IMR-90 (cell line): ENCODE measurements at regions not wholly inside any gene's neighbourhood (a gene's known extent, or its start where the extent isn't known, plus 50 kb on each side); places are given as distances from the start of the nearest gene placed in this dataset.

Experiments
- ATAC-seq: fragments of 200-7000 bp; cut with Tn5 transposase; 2 replicates; pipeline ENCODE4 v1.9.1; 2020; ENCODE audit warnings: low read depth, mild to moderate bottlenecking, moderate library complexity
- BruUV-seq: library from RNA; stranded (reverse); fragments of 400-500 nt; replicated peaks from 2 replicates; lab custom pipeline; 2021; lab: Mats Ljungman, UMichigan
- CTCF ChIA-PET: fragments of 300-600 bp; formaldehyde crosslinking; extraction: SDS; loops from one replicate; lab custom pipeline; 2021; ENCODE audit warnings: antibody characterized with exemption; lab: Yijun Ruan, JAX
- POLR2A ChIA-PET: fragments of 300-600 bp; sonication (Branson Sonifier 250); formaldehyde crosslinking; loops from one replicate; lab custom pipeline; 2022; ENCODE audit warnings: antibody characterized with exemption; ENCODE audit not compliant: unreplicated experiment; lab: Charles Lee
- DNase-seq: peaks from one replicate; pipeline ENCODE4 v3.0.0; 2013
- H2AFZ ChIP-seq: replicated peaks from 2 replicates; pipeline ENCODE3; 2013; ENCODE audit warnings: low read length, mild to moderate bottlenecking; ENCODE audit not compliant: poor library complexity
- H2AK5ac ChIP-seq: 2 replicates; pipeline ENCODE4 v1.6.1; 2013; ENCODE audit warnings: low read depth, low read length, inconsistent platforms
- H2AK9ac ChIP-seq: replicated peaks from 2 replicates; pipeline ENCODE3; 2013; ENCODE audit warnings: mild to moderate bottlenecking, low read depth, low read length, moderate library complexity; ENCODE audit not compliant: poor library complexity
- H2BK120ac ChIP-seq: 2 replicates; pipeline ENCODE4 v1.6.1; 2013; ENCODE audit warnings: low read depth, low read length, inconsistent platforms
- H2BK15ac ChIP-seq: 3 replicates; pipeline ENCODE4 v1.6.1; 2013; ENCODE audit warnings: low read depth, low read length, inconsistent platforms
- H2BK20ac ChIP-seq: 2 replicates; pipeline ENCODE4 v1.6.1; 2013; ENCODE audit warnings: low read depth, mild to moderate bottlenecking, inconsistent platforms, low read length, moderate library complexity
- H2BK5ac ChIP-seq: 2 replicates; pipeline ENCODE4 v1.6.1; 2013; ENCODE audit warnings: mild to moderate bottlenecking, low read depth, low read length, inconsistent platforms; ENCODE audit not compliant: poor library complexity, severe bottlenecking
- H3K14ac ChIP-seq: replicated peaks from 2 replicates; pipeline ENCODE4 v1.6.1; 2013; ENCODE audit warnings: low read depth, low read length, inconsistent platforms
- H3K18ac ChIP-seq: 2 replicates; pipeline ENCODE4 v1.6.1; 2013; ENCODE audit warnings: low read depth, low read length, control low read depth
- H3K23ac ChIP-seq: 2 replicates; pipeline ENCODE4 v1.6.1; 2013; ENCODE audit warnings: low read depth, low read length, inconsistent platforms
- H3K27ac ChIP-seq: 2 replicates; pipeline ENCODE4 v1.5.1; 2013; ENCODE audit warnings: mild to moderate bottlenecking, control low read depth, low read length; ENCODE audit not compliant: insufficient read depth
- H3K27me3 ChIP-seq: 2 replicates; pipeline ENCODE4 v1.6.1; 2013; ENCODE audit warnings: low read length; ENCODE audit not compliant: control insufficient read depth, insufficient read depth
- H3K36me3 ChIP-seq: 2 replicates; pipeline ENCODE4 v1.6.1; 2013; ENCODE audit warnings: low read length, mixed read lengths; ENCODE audit not compliant: control insufficient read depth, insufficient read depth
- H3K4ac ChIP-seq: 2 replicates; pipeline ENCODE4 v1.6.1; 2013; ENCODE audit warnings: low read depth, low read length, inconsistent platforms
- H3K4me1 ChIP-seq: 2 replicates; pipeline ENCODE4 v1.6.1; 2013; ENCODE audit warnings: low read length, mixed read lengths; ENCODE audit not compliant: control insufficient read depth, insufficient read depth
- H3K4me2 ChIP-seq: 2 replicates; pipeline ENCODE4 v1.6.1; 2013; ENCODE audit warnings: low read depth, mild to moderate bottlenecking, control low read depth, low read length, moderate library complexity
- H3K4me3 ChIP-seq: 2 replicates; pipeline ENCODE4 v1.5.1; 2013; ENCODE audit warnings: low read depth, mild to moderate bottlenecking, control low read depth, low read length, moderate library complexity; ENCODE audit not compliant: insufficient read depth
- H3K56ac ChIP-seq: 2 replicates; pipeline ENCODE4 v1.6.1; 2013; ENCODE audit warnings: low read length, inconsistent platforms; ENCODE audit not compliant: insufficient read depth; ENCODE audit errors: extremely low read depth
- H3K79me1 ChIP-seq, 2 experiments: 2 replicates each; pipeline ENCODE4 v1.6.1; 2013; ENCODE audit warnings: low read length in 2 of 2, inconsistent platforms in 1 of 2, low read depth in 1 of 2
- H3K9ac ChIP-seq: 2 replicates; pipeline ENCODE4 v1.6.1; 2013; ENCODE audit warnings: low read depth, low read length, control low read depth
- H3K9me1 ChIP-seq: 2 replicates; pipeline ENCODE4 v1.6.1; 2013; ENCODE audit warnings: low read length, inconsistent platforms; ENCODE audit not compliant: insufficient read depth
- H3K9me3 ChIP-seq: 2 replicates; pipeline ENCODE4 v1.6.1; 2013; ENCODE audit warnings: low read length; ENCODE audit not compliant: control insufficient read depth, insufficient read depth
- H4K20me1 ChIP-seq: 2 replicates; pipeline ENCODE4 v1.6.1; 2013; ENCODE audit warnings: low read length, inconsistent platforms; ENCODE audit not compliant: insufficient read depth
- H4K5ac ChIP-seq: 2 replicates; pipeline ENCODE4 v1.6.1; 2013; ENCODE audit warnings: mild to moderate bottlenecking, low read depth, low read length, control low read depth
- H4K8ac ChIP-seq, 2 experiments: 2 replicates each; pipeline ENCODE4 v1.6.1; 2013; ENCODE audit warnings: low read depth in 2 of 2, low read length in 2 of 2, control low read depth in 1 of 2, inconsistent platforms in 1 of 2
- H4K91ac ChIP-seq: 2 replicates; pipeline ENCODE4 v1.6.1; 2013; ENCODE audit warnings: low read depth, low read length, inconsistent platforms; ENCODE audit not compliant: insufficient read depth
- FOS ChIP-seq: fragments of 150-350 bp; IDR thresholded peaks from 2 replicates; pipeline ENCODE4 v1.6.1; 2016; ENCODE audit warnings: low read depth, low read length
- RAD21 ChIP-seq: IDR thresholded peaks from 2 replicates; pipeline ENCODE4 v1.6.1; 2012; ENCODE audit warnings: low read length, improper control_type of control experiment
- RCOR1 ChIP-seq: IDR thresholded peaks from 2 replicates; pipeline ENCODE4 v1.6.1; 2012; ENCODE audit warnings: mild to moderate bottlenecking, low read length, improper control_type of control experiment; ENCODE audit not compliant: insufficient replicate concordance
- SMC3 ChIP-seq: fragments of 150-350 bp; IDR thresholded peaks from 2 replicates; pipeline ENCODE4 v1.6.1; 2016; ENCODE audit warnings: low read depth, mild to moderate bottlenecking, antibody characterized with exemption, low read length, moderate library complexity
- WGBS, 2 experiments: methylation state at CpG; one replicate each; pipeline versions ENCODE4 v1.1.5 to v1.1.7; 2013; ENCODE audit warnings: missing lambda C conversion rate in 2 of 2; ENCODE audit not compliant: insufficient read length in 1 of 2; ENCODE audit errors: extremely low coverage in 2 of 2; 5-methylcytosine and 5-hydroxymethylcytosine counted together
- dilution Hi-C: fragments of 300-500 bp; cut with HindIII; formaldehyde crosslinking; loops from one replicate; pipeline ENCODE4 v1.14.3; 2018; ENCODE audit warnings: low sequenced_read_pairs; ENCODE audit not compliant: unreplicated experiment
- in situ Hi-C: fragments of 300-500 bp; cut with MboI; formaldehyde crosslinking; loops from 3 replicates; pipeline ENCODE4 v1.14.3; 2019; ENCODE audit warnings: low sequenced_read_pairs, inconsistent platforms, mixed read lengths
- intact Hi-C: fragments of 100-400 bp; cut with micrococcal nuclease; formaldehyde crosslinking; loops from 2 replicates; pipeline ENCODE4 v1.10.0; 2022
- TF ChIP-seq, protein P1 (sequence below): conservative IDR thresholded peaks from 2 replicates; pipeline ENCODE4 v1.5.1; 2012; ENCODE audit warnings: mild to moderate bottlenecking, low read depth, low read length, improper control_type of control experiment

DNA sequence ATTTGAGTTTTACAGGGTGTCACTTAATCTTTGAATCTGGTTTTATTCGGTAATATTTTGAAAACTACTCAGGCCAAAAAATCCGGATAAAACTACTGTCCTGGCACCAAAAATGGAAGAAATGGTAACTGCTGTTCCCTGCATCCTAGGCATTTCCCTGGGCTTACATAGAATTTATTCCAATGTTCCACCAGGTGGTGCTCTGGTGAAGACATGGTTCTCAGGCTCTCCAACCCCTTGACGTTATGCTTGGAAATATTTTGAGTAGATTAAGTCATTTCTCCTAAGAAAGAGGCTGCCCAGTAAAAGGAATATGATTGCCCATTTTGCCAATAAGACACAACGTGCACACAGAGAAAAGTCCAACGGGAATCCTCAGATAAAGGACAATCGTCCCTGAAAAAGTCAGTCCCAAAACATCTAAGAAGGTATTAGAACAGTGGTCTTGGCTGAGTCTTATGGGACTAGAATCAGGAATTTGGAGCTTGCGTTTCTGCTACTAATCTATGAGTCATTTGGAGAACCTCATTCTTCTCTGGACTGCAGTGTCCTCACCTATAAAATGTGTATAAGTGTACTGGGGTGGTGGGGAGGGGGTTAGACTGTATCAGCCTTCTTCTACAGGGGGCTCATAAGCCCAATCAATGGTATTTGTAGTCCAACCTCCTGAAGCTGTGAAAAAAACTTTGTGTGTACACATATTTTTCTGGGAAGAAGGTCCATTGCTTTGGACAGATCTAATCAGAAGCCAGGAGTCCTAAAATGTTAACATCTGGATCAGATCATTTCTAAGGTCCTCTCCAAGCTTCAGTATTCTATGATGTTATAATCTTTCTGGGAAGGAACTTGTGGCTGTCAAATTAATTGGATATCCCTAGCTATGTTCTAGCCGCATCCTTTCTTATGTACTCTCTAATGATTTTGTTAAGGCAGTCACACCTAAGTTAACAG lies 131.0 kb upstream of the BMP2 start:
- WGBS, 2 experiments = no CpG with 5 or more reads among the region's 8 CpGs
- no peak overlapping the region for H3K4me3 ChIP-seq
- H3K9ac ChIP-seq = no peak overlapping the region
- H3K9me3 ChIP-seq = no peaks in the 10 kb centered on the region
- no peak overlapping the region for H3K23ac ChIP-seq
- H3K79me1 ChIP-seq = no peaks in the 10 kb centered on the region
- H3K27me3 ChIP-seq = peaks cover 8% of the 10 kb centered on the region
- no peak overlapping the region for H2AFZ ChIP-seq
- intact Hi-C loops (loop anchor here (1.0 to 5.0 kb wide), 6 partner anchors 53 to 1221 kb away; no protein-coding TSS in a partner anchor), in situ Hi-C loops (no loop called here), dilution Hi-C loops (no loop called here)
- no peak overlapping the region for H3K56ac ChIP-seq
- H3K36me3 ChIP-seq = no peaks in the 10 kb centered on the region
- H3K14ac ChIP-seq = no peak overlapping the region
- DNase-seq (peak; percentile 69), ATAC-seq (peak; percentile 87)
- no peak overlapping the region for H3K4ac ChIP-seq
- no peak overlapping the region for H4K5ac ChIP-seq
- no peak overlapping the region for H3K27ac ChIP-seq
- ChIA-PET POLR2A (no interaction called here), CTCF (no interaction called here)
- H4K20me1 ChIP-seq = no peaks in the 10 kb centered on the region
- H3K18ac ChIP-seq = no peak overlapping the region
- no peaks in the 10 kb centered on the region for H3K9me1 ChIP-seq
- no peak overlapping the region for H4K8ac ChIP-seq
- H2BK120ac ChIP-seq = no peak overlapping the region
- H3K4me2 ChIP-seq = no peak overlapping the region
- H4K91ac ChIP-seq = no peak overlapping the region
- TF ChIP-seq RAD21 (peak; percentile 64), SMC3 (peak; percentile 65), FOS (no peak), RCOR1 (no peak)
- TF ChIP-seq, protein P1, sequence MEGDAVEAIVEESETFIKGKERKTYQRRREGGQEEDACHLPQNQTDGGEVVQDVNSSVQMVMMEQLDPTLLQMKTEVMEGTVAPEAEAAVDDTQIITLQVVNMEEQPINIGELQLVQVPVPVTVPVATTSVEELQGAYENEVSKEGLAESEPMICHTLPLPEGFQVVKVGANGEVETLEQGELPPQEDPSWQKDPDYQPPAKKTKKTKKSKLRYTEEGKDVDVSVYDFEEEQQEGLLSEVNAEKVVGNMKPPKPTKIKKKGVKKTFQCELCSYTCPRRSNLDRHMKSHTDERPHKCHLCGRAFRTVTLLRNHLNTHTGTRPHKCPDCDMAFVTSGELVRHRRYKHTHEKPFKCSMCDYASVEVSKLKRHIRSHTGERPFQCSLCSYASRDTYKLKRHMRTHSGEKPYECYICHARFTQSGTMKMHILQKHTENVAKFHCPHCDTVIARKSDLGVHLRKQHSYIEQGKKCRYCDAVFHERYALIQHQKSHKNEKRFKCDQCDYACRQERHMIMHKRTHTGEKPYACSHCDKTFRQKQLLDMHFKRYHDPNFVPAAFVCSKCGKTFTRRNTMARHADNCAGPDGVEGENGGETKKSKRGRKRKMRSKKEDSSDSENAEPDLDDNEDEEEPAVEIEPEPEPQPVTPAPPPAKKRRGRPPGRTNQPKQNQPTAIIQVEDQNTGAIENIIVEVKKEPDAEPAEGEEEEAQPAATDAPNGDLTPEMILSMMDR = peak; percentile 66
- BruUV-seq = no TSS peak
- no peak overlapping the region for H2AK9ac ChIP-seq
- H2BK5ac ChIP-seq = no peak overlapping the region
- H2BK15ac ChIP-seq = no peak overlapping the region
- H2AK5ac ChIP-seq = no peak overlapping the region
- no peak overlapping the region for H2BK20ac ChIP-seq
- H3K4me1 ChIP-seq = no peaks in the 10 kb centered on the region
